Testis (tissue), 2 donors: ENCODE measurements at regions not wholly inside any gene's neighbourhood (a gene's known extent, or its start where the extent isn't known, plus 50 kb on each side); places are given as distances from the start of the nearest gene placed in this dataset.
"Not testable (repeated sequence)": the region's sequence is repeated elsewhere in the genome, so short reads cannot be mapped to it uniquely, and the experiment has no call there.

Source experiments
- POLR2A ChIP-seq: fragments of 450-650 bp; IDR thresholded peaks from one replicate; pipeline ENCODE4 v1.6.1; 2017; ENCODE audit warnings: antibody characterized with exemption, mild to moderate bottlenecking, moderate library complexity
- TF ChIP-seq, protein P1 (sequence below), 3 experiments: fragments of 450-650 bp in 2 of 3; fragments of 200-600 bp in 1 of 3; sonication (generic) in 1 of 3; IDR thresholded peaks; one replicate each; pipeline ENCODE4 v1.5.1; 2016 to 2019; ENCODE audit warnings: antibody characterized with exemption in 3 of 3, mild to moderate bottlenecking in 2 of 3, moderate library complexity in 1 of 3

DNA sequence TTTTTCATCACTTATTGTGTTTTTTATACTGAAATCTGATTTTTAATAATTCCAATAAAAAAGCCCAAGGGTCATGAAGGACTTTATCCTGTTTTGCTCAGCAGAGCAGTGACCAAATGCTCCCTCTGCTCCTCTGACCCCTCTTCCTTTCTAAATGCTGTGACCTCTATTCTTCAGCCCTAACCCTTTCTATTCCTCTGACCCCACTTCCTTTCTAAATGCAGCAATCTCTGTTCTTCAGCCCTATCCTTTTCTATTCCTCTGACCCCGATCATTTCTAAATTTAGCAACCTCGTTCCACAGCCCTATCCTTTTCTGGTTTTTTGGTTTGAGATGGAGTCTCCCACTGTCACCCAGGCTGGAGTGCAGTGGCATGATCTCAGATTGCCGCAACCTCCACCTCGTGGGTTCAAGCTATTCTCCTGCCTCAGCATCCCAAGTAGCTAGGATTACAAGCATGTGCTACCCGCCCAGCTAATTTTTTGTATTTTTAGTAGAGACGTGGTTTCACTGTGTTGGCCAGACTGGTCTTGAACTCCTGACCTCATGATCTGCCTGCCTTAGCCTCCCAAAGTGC is 581.4 kb upstream of the DEFB115 start:
- TF ChIP-seq, protein P1, sequence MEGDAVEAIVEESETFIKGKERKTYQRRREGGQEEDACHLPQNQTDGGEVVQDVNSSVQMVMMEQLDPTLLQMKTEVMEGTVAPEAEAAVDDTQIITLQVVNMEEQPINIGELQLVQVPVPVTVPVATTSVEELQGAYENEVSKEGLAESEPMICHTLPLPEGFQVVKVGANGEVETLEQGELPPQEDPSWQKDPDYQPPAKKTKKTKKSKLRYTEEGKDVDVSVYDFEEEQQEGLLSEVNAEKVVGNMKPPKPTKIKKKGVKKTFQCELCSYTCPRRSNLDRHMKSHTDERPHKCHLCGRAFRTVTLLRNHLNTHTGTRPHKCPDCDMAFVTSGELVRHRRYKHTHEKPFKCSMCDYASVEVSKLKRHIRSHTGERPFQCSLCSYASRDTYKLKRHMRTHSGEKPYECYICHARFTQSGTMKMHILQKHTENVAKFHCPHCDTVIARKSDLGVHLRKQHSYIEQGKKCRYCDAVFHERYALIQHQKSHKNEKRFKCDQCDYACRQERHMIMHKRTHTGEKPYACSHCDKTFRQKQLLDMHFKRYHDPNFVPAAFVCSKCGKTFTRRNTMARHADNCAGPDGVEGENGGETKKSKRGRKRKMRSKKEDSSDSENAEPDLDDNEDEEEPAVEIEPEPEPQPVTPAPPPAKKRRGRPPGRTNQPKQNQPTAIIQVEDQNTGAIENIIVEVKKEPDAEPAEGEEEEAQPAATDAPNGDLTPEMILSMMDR (IDR thresholded peaks at IDR 0.05): not testable (repeated sequence)
- not testable (repeated sequence) for TF ChIP-seq POLR2A
